HFF-Myc (cell line): ENCODE measurements at regions not wholly inside any gene's neighbourhood (a gene's known extent, or its start where the extent isn't known, plus 50 kb on each side); places are given as distances from the start of the nearest gene placed in this dataset.
"Not testable (repeated sequence)": the region's sequence is repeated elsewhere in the genome, so short reads cannot be mapped to it uniquely, and the experiment has no call there.

Experiments
- DNase-seq: peaks from one replicate; pipeline ENCODE4 v3.0.0-alpha.2; 2011; ENCODE audit warnings: low read depth; ENCODE audit errors: extremely low read depth
- H3K4me3 ChIP-seq: replicated peaks from 2 replicates; pipeline ENCODE4 v1.5.1; 2011; ENCODE audit warnings: low read depth, mild to moderate bottlenecking, control low read depth, low read length
- CTCF ChIP-seq: IDR thresholded peaks from 2 replicates; pipeline ENCODE4 v1.5.1; 2012; ENCODE audit warnings: mild to moderate bottlenecking, low read depth, low read length, control low read depth; ENCODE audit errors: missing control alignments

GRCh38 chr6:74568861-74569260 lies 637.0 kb downstream of the COL12A1 start:
- TF ChIP-seq CTCF, result no peak
- no peak for DNase-seq
- no peak overlapping the region for H3K4me3 ChIP-seq

DNA sequence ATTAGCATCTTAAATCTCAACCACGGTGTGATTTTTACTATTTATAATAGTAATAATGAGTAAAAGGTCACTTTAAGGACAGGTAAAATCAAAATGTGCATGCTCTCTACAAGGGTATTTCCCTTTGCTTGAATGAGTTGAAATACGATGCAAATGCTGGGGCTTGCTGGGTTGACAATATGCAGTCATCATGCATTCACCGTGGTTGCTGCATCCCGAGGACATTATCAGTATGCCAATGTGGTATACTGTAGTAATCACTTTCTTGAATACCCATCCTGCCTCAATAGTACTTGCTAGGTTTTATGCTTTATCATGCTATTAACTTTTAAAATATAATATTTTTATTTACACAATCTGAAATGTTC lies 637.9 kb downstream of the COL12A1 start:
- H3K4me3 ChIP-seq, DNase-seq: not testable (repeated sequence)

- TF ChIP-seq CTCF, result no peak
- no peak overlapping the region for H3K4me3 ChIP-seq
- no peak for DNase-seq
Measured at GRCh38 chr6:74567281-74567922, 638.5 kb downstream of the COL12A1 start.

DNA sequence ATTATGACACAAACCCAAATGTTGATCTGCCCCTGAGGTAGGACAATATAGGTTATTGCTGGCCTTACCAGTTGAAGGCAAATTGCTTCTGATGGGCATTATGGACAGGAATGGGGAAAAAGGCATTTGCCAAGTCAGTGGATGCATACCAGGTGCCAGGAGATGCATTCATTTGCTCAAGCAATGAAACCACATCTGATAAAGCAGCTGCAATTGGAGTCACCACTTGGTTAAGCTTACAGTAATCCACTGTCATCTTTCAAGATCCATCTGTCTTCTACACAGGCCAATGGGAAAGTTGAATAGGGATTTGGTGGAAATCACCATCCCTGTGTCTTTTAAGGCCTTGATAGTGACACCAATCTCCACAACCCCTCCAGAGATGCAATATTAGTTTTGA lies 648.6 kb downstream of the COL12A1 start:
- no peak for DNase-seq
- H3K4me3 ChIP-seq, result no peak overlapping the region
- no peak for TF ChIP-seq CTCF

DNA sequence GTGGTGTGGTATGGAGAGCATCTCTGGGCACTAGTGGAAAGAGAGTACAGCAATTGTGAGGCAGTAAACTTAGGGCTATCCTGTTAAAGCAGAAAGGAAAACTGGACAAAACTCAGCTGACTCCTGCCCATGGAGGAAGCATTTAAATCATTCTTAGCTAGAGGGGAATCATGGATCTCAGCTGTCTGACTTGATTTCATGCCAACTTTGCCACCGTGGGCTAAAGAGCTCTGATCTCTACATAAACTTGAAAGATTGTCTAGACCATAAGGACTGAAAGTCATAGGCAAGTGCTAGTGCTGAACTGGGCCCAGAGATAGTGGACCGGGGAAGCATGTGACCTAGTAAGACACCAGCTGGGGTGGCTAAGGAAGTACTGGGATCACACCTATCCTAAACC lies 651.8 kb downstream of the COL12A1 start:
- H3K4me3 ChIP-seq, result no peak overlapping the region
- TF ChIP-seq CTCF, result no peak
- DNase-seq, result no peak

- no peak for TF ChIP-seq CTCF
- no peak overlapping the region for H3K4me3 ChIP-seq
- no peak for DNase-seq
Measured at GRCh38 chr6:74551896-74552295, 654.0 kb downstream of the COL12A1 start.

GRCh38 chr6:74550821-74551220 lies 655.0 kb downstream of the COL12A1 start:
- no peak for TF ChIP-seq CTCF
- no peak for DNase-seq
- H3K4me3 ChIP-seq, result no peak overlapping the region
